Ovary (tissue), 3 donors: ENCODE measurements at regions not wholly inside any gene's neighbourhood (a gene's known extent, or its start where the extent isn't known, plus 50 kb on each side); places are given as distances from the start of the nearest gene placed in this dataset.

Experiments used
- CTCF ChIP-seq, 3 donors: fragments of 450-650 bp in 2 of 3; fragments of 200-600 bp in 1 of 3; IDR thresholded peaks; one replicate each; pipeline versions ENCODE4 v1.5.1 to v1.8.0; 2016 to 2022; ENCODE audit warnings: antibody characterized with exemption in 3 of 3, mild to moderate bottlenecking in 1 of 3
- EP300 ChIP-seq: sonication (generic); formaldehyde crosslinking; IDR thresholded peaks from one replicate; pipeline ENCODE4 v1.6.1; 2017; ENCODE audit warnings: antibody characterized with exemption
- POLR2A ChIP-seq: fragments of 450-650 bp; IDR thresholded peaks from one replicate; pipeline ENCODE4 v1.6.1; 2017; ENCODE audit warnings: antibody characterized with exemption, mild to moderate bottlenecking, moderate library complexity
- donor health status: DM: no; HTN: no; CAD: no.

GRCh38 chr3:22392286-22392685 lies 641.3 kb upstream of the ZNF385D start:
- no peak for TF ChIP-seq CTCF (IDR thresholded peaks at IDR 0.05)
- TF ChIP-seq EP300, result no peak
- no peak for TF ChIP-seq POLR2A
